GM12891 (cell line): ENCODE measurements at regions not wholly inside any gene's neighbourhood (a gene's known extent, or its start where the extent isn't known, plus 50 kb on each side); places are given as distances from the start of the nearest gene placed in this dataset.

Source experiments
- POLR2A ChIP-seq: IDR thresholded peaks from 2 replicates; pipeline ENCODE4 v1.6.1; 2011; ENCODE audit warnings: low read depth, low read length, control low read depth
- POLR2AphosphoS5 ChIP-seq: IDR thresholded peaks from 2 replicates; pipeline ENCODE4 v1.6.1; 2011; ENCODE audit warnings: low read depth, low read length, control low read depth
- SPI1 ChIP-seq: IDR thresholded peaks from 2 replicates; pipeline ENCODE4 v1.6.1; 2011; ENCODE audit warnings: low read depth, low read length, control low read depth
- TAF1 ChIP-seq: IDR thresholded peaks from 2 replicates; pipeline ENCODE4 v1.6.1; 2011; ENCODE audit warnings: low read depth, low read length, control low read depth

DNA sequence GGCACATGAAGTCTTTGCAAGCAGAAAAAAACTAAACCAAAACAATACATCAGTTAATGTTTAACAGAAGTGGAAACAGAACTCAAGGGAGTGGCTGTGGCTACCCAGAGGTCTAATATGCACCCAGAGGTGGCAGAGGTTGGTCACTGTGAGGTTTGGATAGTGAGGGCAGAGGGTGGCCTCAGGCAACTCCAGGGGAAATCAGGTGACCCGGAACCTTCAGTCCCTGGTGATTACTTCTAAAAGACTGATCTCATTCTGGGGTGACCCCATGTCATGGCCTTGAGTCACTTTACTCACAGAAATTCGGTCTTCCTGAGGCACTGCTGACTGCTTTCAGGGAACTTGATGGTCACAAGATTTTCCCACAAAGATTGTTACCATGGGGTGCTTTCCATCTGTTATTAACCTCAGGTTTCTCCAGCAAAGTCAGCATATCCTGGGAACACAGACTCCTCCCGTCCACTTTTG is 99.4 kb downstream of the TMEM17 start:
- TF ChIP-seq POLR2A (no peak), POLR2AphosphoS5 (no peak), SPI1 (no peak), TAF1 (no peak)
